ENCODE measurements at regions not wholly inside any gene's neighbourhood (a gene's known extent, or its start where the extent isn't known, plus 50 kb on each side); places are given as distances from the start of the nearest gene placed in this dataset.
"Not testable (repeated sequence)": the region's sequence is repeated elsewhere in the genome, so short reads cannot be mapped to it uniquely, and the experiment has no call there.

- ATAC-seq: no peak
These were observed 129.2 kb downstream of the TBX18 start for GRCh38 chr6:84635081-84635761.

GRCh38 chr6:84633771-84634170, 130.6 kb downstream of the TBX18 start:
- ATAC-seq (no peak), DNase-seq (ENCODE audit: low spot score) (no peak)

More at GRCh38 chr6:84635081-84635761, 129.2 kb downstream of the TBX18 start:
- no peak for DNase-seq (ENCODE audit: low spot score)

GRCh38 chr6:84626527-84626926, 137.9 kb downstream of the TBX18 start:
- ATAC-seq; DNase-seq (ENCODE audit: low spot score): not testable (repeated sequence)

GRCh38 chr6:84625506-84625905, 138.9 kb downstream of the TBX18 start:
- ATAC-seq (no peak), DNase-seq (ENCODE audit: low spot score) (no peak)

- DNase-seq (ENCODE audit: low spot score): no peak
- ATAC-seq: no peak
These were observed 140.3 kb downstream of the TBX18 start for GRCh38 chr6:84623956-84624680.

- DNase-seq (ENCODE audit: low spot score) (no peak), ATAC-seq (no peak)
These were observed 145.6 kb downstream of the TBX18 start for GRCh38 chr6:84618836-84619235.

GRCh38 chr6:84618046-84618752, 146.2 kb downstream of the TBX18 start:
- ATAC-seq (no peak), DNase-seq (ENCODE audit: low spot score) (no peak)

- DNase-seq (ENCODE audit: low spot score): no peak
- no peak for ATAC-seq
These were observed 148.4 kb downstream of the TBX18 start for GRCh38 chr6:84615987-84616386.

GRCh38 chr6:84615113-84615850, 149.1 kb downstream of the TBX18 start:
- ATAC-seq (no peak), DNase-seq (ENCODE audit: low spot score) (no peak)

- no peak for ATAC-seq
- no peak for DNase-seq (ENCODE audit: low spot score)
These were observed 157.5 kb downstream of the TBX18 start for GRCh38 chr6:84606860-84607259.

GRCh38 chr6:84605298-84605697, 159.1 kb downstream of the TBX18 start:
- ATAC-seq (no peak), DNase-seq (ENCODE audit: low spot score) (no peak)

GRCh38 chr6:84601366-84601765, 163.0 kb downstream of the TBX18 start:
- DNase-seq (ENCODE audit: low spot score) (no peak), ATAC-seq (no peak)

- ATAC-seq (no peak), DNase-seq (ENCODE audit: low spot score) (no peak)
These were observed 164.4 kb downstream of the TBX18 start for GRCh38 chr6:84599991-84600390.

GRCh38 chr6:84597238-84597875, 167.0 kb downstream of the TBX18 start:
- DNase-seq (ENCODE audit: low spot score) (no peak), ATAC-seq (no peak)

- ATAC-seq: no peak
These were observed 167.9 kb downstream of the TBX18 start for GRCh38 chr6:84596488-84596887.

GRCh38 chr6:84588697-84589080, 175.7 kb downstream of the TBX18 start:
- no peak for DNase-seq (ENCODE audit: low spot score)
- ATAC-seq: no peak

More at GRCh38 chr6:84596488-84596887, 167.9 kb downstream of the TBX18 start:
- DNase-seq (ENCODE audit: low spot score): no peak

- DNase-seq (ENCODE audit: low spot score); ATAC-seq: not testable (repeated sequence)
These were observed 176.3 kb downstream of the TBX18 start for GRCh38 chr6:84587994-84588696.

- ATAC-seq; DNase-seq (ENCODE audit: low spot score): not testable (repeated sequence)
These were observed 177.0 kb downstream of the TBX18 start for GRCh38 chr6:84587202-84587940.

GRCh38 chr6:84583784-84584183, 180.6 kb downstream of the TBX18 start:
- DNase-seq (ENCODE audit: low spot score) (no peak), ATAC-seq (no peak)

All from left lobe of liver (tissue), 2 donors.